Trophoblast cell (in vitro differentiated cells and primary cell): ENCODE measurements at regions not wholly inside any gene's neighbourhood (a gene's known extent, or its start where the extent isn't known, plus 50 kb on each side); places are given as distances from the start of the nearest gene placed in this dataset.

Source experiments
- DNase-seq, 2 donors: peaks; one replicate each; pipeline ENCODE4 v3.0.0-alpha.2; 2016
- H2AFZ ChIP-seq: 2 replicates; pipeline ENCODE4 v1.6.1; 2013; ENCODE audit warnings: low read length, moderate library complexity, mild to moderate bottlenecking; ENCODE audit not compliant: insufficient read depth, poor library complexity
- H2AK5ac ChIP-seq: 2 replicates; pipeline ENCODE4 v1.6.1; 2013; ENCODE audit warnings: mild to moderate bottlenecking, low read length
- H2BK120ac ChIP-seq: 2 replicates; pipeline ENCODE4 v1.6.1; 2013; ENCODE audit warnings: low read length, mild to moderate bottlenecking, moderate library complexity; ENCODE audit not compliant: insufficient read depth, poor library complexity
- H2BK12ac ChIP-seq: 2 replicates; pipeline ENCODE4 v1.6.1; 2013; ENCODE audit warnings: mild to moderate bottlenecking, low read length, moderate library complexity
- H2BK5ac ChIP-seq: 2 replicates; pipeline ENCODE4 v1.6.1; 2013; ENCODE audit warnings: low read length, low read depth, moderate library complexity, mild to moderate bottlenecking; ENCODE audit not compliant: poor library complexity
- H3K14ac ChIP-seq: 2 replicates; pipeline ENCODE4 v1.6.1; 2013; ENCODE audit warnings: mild to moderate bottlenecking, low read length
- H3K18ac ChIP-seq: 2 replicates; pipeline ENCODE4 v1.6.1; 2013; ENCODE audit warnings: mild to moderate bottlenecking, low read length
- H3K23ac ChIP-seq: 2 replicates; pipeline ENCODE4 v1.6.1; 2013; ENCODE audit warnings: low read length
- H3K27ac ChIP-seq: 2 replicates; pipeline ENCODE4 v1.5.1; 2013; ENCODE audit warnings: low read depth, mild to moderate bottlenecking, inconsistent platforms, low read length, moderate library complexity
- H3K27me3 ChIP-seq: 2 replicates; pipeline ENCODE4 v1.6.1; 2013; ENCODE audit warnings: inconsistent platforms, mild to moderate bottlenecking, low read length, moderate library complexity; ENCODE audit not compliant: insufficient read depth
- H3K36me3 ChIP-seq, 2 experiments: 1 replicate in 1 of 2; 2 replicates in 1 of 2; pipeline ENCODE4 v1.6.1; 2013; ENCODE audit warnings: low read length in 2 of 2, mild to moderate bottlenecking in 2 of 2, moderate library complexity in 1 of 2; ENCODE audit not compliant: insufficient read depth in 2 of 2, control insufficient read depth in 1 of 2
- H3K4ac ChIP-seq: 2 replicates; pipeline ENCODE4 v1.6.1; 2013; ENCODE audit warnings: low read depth, mild to moderate bottlenecking, low read length, moderate library complexity
- H3K4me1 ChIP-seq, 2 experiments: 1 replicate in 1 of 2; 2 replicates in 1 of 2; pipeline ENCODE4 v1.6.1; 2013; ENCODE audit warnings: low read length in 2 of 2, mild to moderate bottlenecking in 2 of 2, moderate library complexity in 1 of 2; ENCODE audit not compliant: insufficient read depth in 2 of 2, control insufficient read depth in 1 of 2
- H3K4me2 ChIP-seq: 2 replicates; pipeline ENCODE4 v1.6.1; 2013; ENCODE audit warnings: inconsistent platforms, mild to moderate bottlenecking, low read length, moderate library complexity
- H3K4me3 ChIP-seq: 2 replicates; pipeline ENCODE4 v1.5.1; 2013; ENCODE audit warnings: mild to moderate bottlenecking, low read depth, low read length, inconsistent platforms
- H3K79me1 ChIP-seq: one replicate; pipeline ENCODE4 v1.6.1; 2013; ENCODE audit warnings: low read length
- H3K79me2 ChIP-seq: 2 replicates; pipeline ENCODE4 v1.6.1; 2013; ENCODE audit warnings: low read length, mild to moderate bottlenecking; ENCODE audit not compliant: control insufficient read depth, insufficient read depth, poor library complexity
- H3K9ac ChIP-seq: 2 replicates; pipeline ENCODE4 v1.6.1; 2013; ENCODE audit warnings: mild to moderate bottlenecking, low read length
- H3K9me3 ChIP-seq: 2 replicates; pipeline ENCODE4 v1.6.1; 2013; ENCODE audit warnings: low read depth, mild to moderate bottlenecking, control low read depth, inconsistent platforms, low read length; ENCODE audit not compliant: insufficient read depth
- H4K12ac ChIP-seq: 2 replicates; pipeline ENCODE4 v1.6.1; 2013; ENCODE audit warnings: low read depth, mild to moderate bottlenecking, low read length, moderate library complexity
- H4K8ac ChIP-seq: 2 replicates; pipeline ENCODE4 v1.6.1; 2013; ENCODE audit warnings: low read depth, mild to moderate bottlenecking, low read length, moderate library complexity
- H4K91ac ChIP-seq: one replicate; pipeline ENCODE4 v1.6.1; 2013; ENCODE audit warnings: low read depth, mild to moderate bottlenecking, low read length, moderate library complexity

GRCh38 chr9:111726949-111727348, 65.5 kb downstream of the GNG10 start:
- Histone ChIP-seq H3K4me3 (no peak overlapping the region), H3K79me1 (no peaks in the 10 kb centered on the region), H3K79me2 (no peaks in the 10 kb centered on the region), H4K12ac (no peak overlapping the region), H3K27ac (no peak overlapping the region), H3K4me1 (no peaks in the 10 kb centered on the region), H4K91ac (no peak overlapping the region), H3K9me3 (no peaks in the 10 kb centered on the region), H2AFZ (no peak overlapping the region), H2BK12ac (no peak overlapping the region), H2BK120ac (no peak overlapping the region), H3K14ac (no peak overlapping the region), H2AK5ac (no peak overlapping the region), H3K27me3 (no peaks in the 10 kb centered on the region), H3K4ac (no peak overlapping the region), H3K36me3 (no peaks in the 10 kb centered on the region), H3K4me2 (no peak overlapping the region), H3K18ac (no peak overlapping the region), H3K23ac (no peak overlapping the region), H3K9ac (no peak overlapping the region), H2BK5ac (no peak overlapping the region), H4K8ac (no peak overlapping the region)
- no peak for DNase-seq

GRCh38 chr9:111720174-111720573, 58.8 kb downstream of the GNG10 start:
- Histone ChIP-seq H3K36me3 (no peaks in the 10 kb centered on the region), H2AK5ac (no peak overlapping the region), H3K14ac (no peak overlapping the region), H3K23ac (no peak overlapping the region), H3K9ac (no peak overlapping the region), H2BK120ac (no peak overlapping the region), H3K9me3 (no peaks in the 10 kb centered on the region), H3K27ac (no peak overlapping the region), H3K4me1 (no peaks in the 10 kb centered on the region), H3K79me1 (no peaks in the 10 kb centered on the region), H2AFZ (no peak overlapping the region), H4K8ac (no peak overlapping the region), H3K4ac (no peak overlapping the region), H3K79me2 (no peaks in the 10 kb centered on the region), H3K18ac (no peak overlapping the region), H4K12ac (no peak overlapping the region), H3K4me2 (no peak overlapping the region), H3K27me3 (no peaks in the 10 kb centered on the region), H4K91ac (no peak overlapping the region), H2BK5ac (no peak overlapping the region), H2BK12ac (no peak overlapping the region), H3K4me3 (no peak overlapping the region)
- DNase-seq = no peak
